GM23338 (cell line): ENCODE measurements at regions not wholly inside any gene's neighbourhood (a gene's known extent, or its start where the extent isn't known, plus 50 kb on each side); places are given as distances from the start of the nearest gene placed in this dataset.
A peak's percentile ranks its signal among the peaks of the same experiment; 100 is the strongest.

Experiments
- ATAC-seq: fragments of 200-7000 bp; cut with Tn5 transposase; 3 replicates; pipeline ENCODE4 v1.9.1; 2020
- DNase-seq: peaks from one replicate; pipeline ENCODE4 v3.0.0-alpha.2; 2015; ENCODE audit warnings: low spot score
- H2AFZ ChIP-seq: fragments of 200-600 bp; sonication (generic); 2 replicates; pipeline ENCODE4 v1.8.0; 2016; ENCODE audit warnings: antibody characterized with exemption, mild to moderate bottlenecking, moderate library complexity
- H3F3A ChIP-seq: fragments of 200-600 bp; sonication (generic); replicated peaks from 2 replicates; pipeline ENCODE4 v1.8.0; 2017; ENCODE audit warnings: antibody characterized with exemption, mixed run types, low read depth
- H3K27ac ChIP-seq: fragments of 200-600 bp; sonication (generic); 2 replicates; pipeline ENCODE4 v1.6.1; 2016; ENCODE audit warnings: low read depth
- H3K27me3 ChIP-seq: fragments of 200-600 bp; sonication (generic); 2 replicates; pipeline ENCODE4 v1.8.0; 2016; ENCODE audit warnings: mild to moderate bottlenecking, mixed run types, moderate library complexity; ENCODE audit not compliant: insufficient read depth
- H3K36me3 ChIP-seq: fragments of 200-600 bp; sonication (generic); 2 replicates; pipeline ENCODE4 v1.8.0; 2016; ENCODE audit warnings: mild to moderate bottlenecking; ENCODE audit not compliant: insufficient read depth
- H3K4me1 ChIP-seq: fragments of 200-600 bp; sonication (generic); 2 replicates; pipeline ENCODE4 v1.8.0; 2016; ENCODE audit warnings: mild to moderate bottlenecking, moderate library complexity; ENCODE audit not compliant: insufficient read depth
- H3K4me2 ChIP-seq: fragments of 200-600 bp; sonication (generic); 2 replicates; pipeline ENCODE4 v1.7.1; 2017; ENCODE audit warnings: mixed run types
- H3K4me3 ChIP-seq: fragments of 200-600 bp; sonication (generic); 2 replicates; pipeline ENCODE4 v1.6.1; 2016; ENCODE audit warnings: mixed run types
- H3K79me2 ChIP-seq: fragments of 200-600 bp; sonication (generic); replicated peaks from 2 replicates; pipeline ENCODE4 v1.8.0; 2017; ENCODE audit warnings: mild to moderate bottlenecking; ENCODE audit not compliant: insufficient read depth
- H3K9me2 ChIP-seq: fragments of 200-600 bp; sonication (generic); 2 replicates; pipeline ENCODE4 v1.8.0; 2017; ENCODE audit not compliant: insufficient read depth
- H4K20me1 ChIP-seq: fragments of 200-600 bp; sonication (generic); replicated peaks from 2 replicates; pipeline ENCODE4 v1.8.0; 2017; ENCODE audit warnings: mild to moderate bottlenecking; ENCODE audit not compliant: insufficient read depth
- H3K27ac Mint-ChIP-seq: 2 replicates; pipeline ENCODE4 v1.8.0; 2020; ENCODE audit warnings: inconsistent platforms, mild to moderate bottlenecking, moderate library complexity, mixed read lengths
- H3K27me3 Mint-ChIP-seq: 3 replicates; pipeline ENCODE4 v1.8.0; 2022; ENCODE audit warnings: low read depth, mild to moderate bottlenecking, moderate library complexity, mixed read lengths, inconsistent platforms; ENCODE audit not compliant: insufficient read depth, poor library complexity
- H3K36me3 Mint-ChIP-seq: 3 replicates; pipeline ENCODE4 v1.8.0; 2021; ENCODE audit warnings: low read depth, mild to moderate bottlenecking, inconsistent platforms, moderate library complexity, mixed read lengths
- H3K4me1 Mint-ChIP-seq: 3 replicates; pipeline ENCODE4 v1.8.0; 2020; ENCODE audit warnings: mild to moderate bottlenecking, inconsistent platforms, mixed read lengths
- H3K4me3 Mint-ChIP-seq: 3 replicates; pipeline ENCODE4 v1.8.0; 2021; ENCODE audit warnings: moderate library complexity, mild to moderate bottlenecking, inconsistent platforms, mixed read lengths
- H3K9me3 Mint-ChIP-seq: 3 replicates; pipeline ENCODE4 v1.8.0; 2020; ENCODE audit warnings: moderate library complexity, mild to moderate bottlenecking, inconsistent platforms, mixed read lengths
- CREB1 ChIP-seq: fragments of 250-450 bp; sonication (Bioruptor Pico); IDR thresholded peaks from 2 replicates; pipeline ENCODE4 v1.5.0; 2020; ENCODE audit warnings: low read depth, mild to moderate bottlenecking, moderate library complexity
- CTCF ChIP-seq, 2 experiments: fragments of 200-600 bp in 1 of 2; sonication (generic) in 1 of 2; conservative IDR thresholded peaks; 2 replicates each; pipeline versions ENCODE4 v1.5.1 to v1.6.1; 2016 to 2017; ENCODE audit warnings: antibody characterized with exemption in 2 of 2, low read depth in 2 of 2, mild to moderate bottlenecking in 2 of 2, moderate library complexity in 1 of 2
- ETS1 ChIP-seq: IDR thresholded peaks from 2 replicates; pipeline ENCODE4 v1.6.1; 2016; ENCODE audit warnings: antibody characterized with exemption
- EZH2 ChIP-seq: fragments of 200-600 bp; sonication (generic); IDR thresholded peaks from one replicate; pipeline ENCODE4 v1.8.0; 2017; ENCODE audit warnings: antibody characterized with exemption, mild to moderate bottlenecking, low read depth; ENCODE audit not compliant: unreplicated experiment
- EZH2phosphoT487 ChIP-seq: fragments of 200-600 bp; sonication (generic); IDR thresholded peaks from one replicate; pipeline ENCODE4 v1.8.1; 2018; ENCODE audit warnings: antibody characterized with exemption; ENCODE audit not compliant: unreplicated experiment
- JUNB ChIP-seq: IDR thresholded peaks from one replicate; pipeline ENCODE4 v1.6.1; 2016; ENCODE audit warnings: antibody characterized with exemption; ENCODE audit not compliant: unreplicated experiment
- NANOG ChIP-seq: IDR thresholded peaks from 2 replicates; pipeline ENCODE4 v1.6.1; 2016; ENCODE audit warnings: antibody characterized with exemption, borderline replicate concordance
- POLR2AphosphoS5 ChIP-seq: IDR thresholded peaks from 2 replicates; pipeline ENCODE4 v1.6.1; 2016; ENCODE audit warnings: antibody characterized with exemption, low read depth
- REST ChIP-seq: IDR thresholded peaks from one replicate; pipeline ENCODE4 v1.6.1; 2018; ENCODE audit warnings: antibody characterized with exemption; ENCODE audit not compliant: unreplicated experiment
- STAT1 ChIP-seq: IDR thresholded peaks from one replicate; pipeline ENCODE4 v1.6.1; 2016; ENCODE audit warnings: antibody characterized with exemption; ENCODE audit not compliant: unreplicated experiment
- ZNF114 ChIP-seq: fragments of 250-450 bp; sonication (Bioruptor Pico); IDR thresholded peaks from 2 replicates; pipeline ENCODE4 v1.5.0; 2020; ENCODE audit warnings: mild to moderate bottlenecking, moderate library complexity
- ZNF331 ChIP-seq: fragments of 250-450 bp; sonication (Bioruptor Pico); IDR thresholded peaks from 2 replicates; pipeline ENCODE4 v1.5.0; 2020; ENCODE audit warnings: low read depth, mild to moderate bottlenecking, moderate library complexity
- ZNF462 ChIP-seq: fragments of 250-450 bp; sonication (Bioruptor Pico); IDR thresholded peaks from 2 replicates; pipeline ENCODE4 v1.5.0; 2020; ENCODE audit warnings: mild to moderate bottlenecking, moderate library complexity

GRCh38 chr4:123849495-123849894 is 452.9 kb downstream of the SPRY1 start:
- Histone ChIP-seq H3K9me2 (no peaks in the 10 kb centered on the region; the same call in 1 of the 2 replicates), H3K27ac (no peak overlapping the region), H3F3A (no peaks in the 10 kb centered on the region), H3K36me3 (no peaks in the 10 kb centered on the region), H3K79me2 (no peaks in the 10 kb centered on the region), H3K4me3 (no peak overlapping the region), H3K4me1 (peaks cover 11% of the 10 kb centered on the region; the same call in 1 of the 2 replicates), H3K4me2 (no peak overlapping the region), H4K20me1 (no peaks in the 10 kb centered on the region), H2AFZ (no peak overlapping the region), H3K27me3 (no peaks in the 10 kb centered on the region)
- ATAC-seq (no peak), DNase-seq (no peak)
- TF ChIP-seq ZNF462 (CRISPR knock-in tag) (no peak), JUNB (no peak), REST (no peak), ZNF331 (CRISPR knock-in tag) (no peak), EZH2 (no peak), NANOG (no peak), ETS1 (no peak), CTCF (conservative IDR thresholded peaks at IDR 0.05; ENCODE audit: low read depth in 2 of 2) (no peak), CREB1 (CRISPR knock-in tag) (no peak), EZH2phosphoT487 (no peak), STAT1 (no peak), ZNF114 (CRISPR knock-in tag) (no peak), POLR2AphosphoS5 (no peak)
- Mint-ChIP-seq H3K4me3 (no peak overlapping the region), H3K27ac (peak overlapping the region; percentile 29), H3K36me3 (peaks cover 2% of the 10 kb centered on the region; the same call in 1 of the 3 replicates), H3K4me1 (peaks cover 9% of the 10 kb centered on the region), H3K9me3 (no peaks in the 10 kb centered on the region), H3K27me3 (no peaks in the 10 kb centered on the region)
